SK-N-DZ (cell line): ENCODE measurements at regions not wholly inside any gene's neighbourhood (a gene's known extent, or its start where the extent isn't known, plus 50 kb on each side); places are given as distances from the start of the nearest gene placed in this dataset.

Source experiments
- DNase-seq: peaks from one replicate; pipeline ENCODE4 v3.0.0-alpha.2; 2015; ENCODE audit warnings: low spot score

- no peak for DNase-seq
These were observed 283.4 kb upstream of the KLHL1 start for GRCh38 chr13:70391678-70392077.

- no peak for DNase-seq
These were observed 282.7 kb upstream of the KLHL1 start for GRCh38 chr13:70390968-70391367.

GRCh38 chr13:70390064-70390463, 281.8 kb upstream of the KLHL1 start:
- DNase-seq = no peak

GRCh38 chr13:70388935-70389334, 280.7 kb upstream of the KLHL1 start:
- no peak for DNase-seq

- no peak for DNase-seq
These were observed 278.7 kb upstream of the KLHL1 start for GRCh38 chr13:70386919-70387318.

- DNase-seq = no peak
These were observed 277.6 kb upstream of the KLHL1 start for GRCh38 chr13:70385852-70386251.

GRCh38 chr13:70384156-70384555, 275.9 kb upstream of the KLHL1 start:
- DNase-seq = no peak

GRCh38 chr13:70380809-70381208, 272.6 kb upstream of the KLHL1 start:
- DNase-seq = no peak

- no peak for DNase-seq
These were observed 267.5 kb upstream of the KLHL1 start for GRCh38 chr13:70375718-70376117.

GRCh38 chr13:70370924-70371323, 262.7 kb upstream of the KLHL1 start:
- no peak for DNase-seq

GRCh38 chr13:70366720-70367119, 258.5 kb upstream of the KLHL1 start:
- DNase-seq = no peak

GRCh38 chr13:70363991-70364390, 255.7 kb upstream of the KLHL1 start:
- DNase-seq = no peak

- DNase-seq = no peak
These were observed 254.7 kb upstream of the KLHL1 start for GRCh38 chr13:70362820-70363570.

- DNase-seq = no peak
These were observed 248.8 kb upstream of the KLHL1 start for GRCh38 chr13:70357031-70357430.

GRCh38 chr13:70353096-70353495, 244.8 kb upstream of the KLHL1 start:
- no peak for DNase-seq

- DNase-seq = no peak
These were observed 239.8 kb upstream of the KLHL1 start for GRCh38 chr13:70347947-70348620.

- DNase-seq = peak; percentile 30
These were observed 231.5 kb upstream of the KLHL1 start for GRCh38 chr13:70339738-70340137.

- no peak for DNase-seq
These were observed 230.4 kb upstream of the KLHL1 start for GRCh38 chr13:70338609-70339008.

GRCh38 chr13:70336866-70337265, 228.6 kb upstream of the KLHL1 start:
- no peak for DNase-seq

- DNase-seq = peak; percentile 61
These were observed 225.5 kb upstream of the KLHL1 start for GRCh38 chr13:70333752-70334151.

- DNase-seq = no peak
These were observed 222.6 kb upstream of the KLHL1 start for GRCh38 chr13:70330697-70331361.

GRCh38 chr13:70324519-70324918, 216.3 kb upstream of the KLHL1 start:
- DNase-seq = no peak

- no peak for DNase-seq
These were observed 202.9 kb upstream of the KLHL1 start for GRCh38 chr13:70311191-70311590.
